ENCODE measurements at regions not wholly inside any gene's neighbourhood (a gene's known extent, or its start where the extent isn't known, plus 50 kb on each side); places are given as distances from the start of the nearest gene placed in this dataset.
"Not testable (repeated sequence)": the region's sequence is repeated elsewhere in the genome, so short reads cannot be mapped to it uniquely, and the experiment has no call there.

DNA sequence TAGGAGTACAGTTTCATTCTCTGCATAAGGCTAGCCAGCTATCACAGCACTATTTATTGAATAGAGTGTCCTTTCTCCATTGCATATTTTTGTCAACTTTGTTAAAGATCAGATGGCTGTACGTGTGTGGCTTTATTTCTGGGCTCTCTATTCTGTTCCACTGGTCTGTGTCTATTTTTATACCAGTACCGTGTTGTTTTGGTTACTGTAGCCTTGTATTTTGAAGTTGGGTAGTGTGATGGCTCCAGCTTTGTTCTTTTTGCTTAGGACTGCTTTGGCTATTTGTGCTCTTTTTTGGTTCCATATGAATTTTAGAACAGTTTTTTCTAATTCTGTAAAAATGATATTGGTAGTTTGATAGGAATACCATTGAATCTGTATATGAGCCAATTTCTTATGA lies 182.1 kb upstream of the DIAPH2 start:
- ATAC-seq: no peak
- intact Hi-C loops (cut with DNase I): no loop called here
- H3K4me1 ChIP-seq: no peaks in the 10 kb centered on the region
- 12 to 40% (median 18%) methylated on average over 2 of the region's 2 CpGs for WGBS, 3 donors
- H3K4me3 ChIP-seq: no peak overlapping the region
- H3K9me3 ChIP-seq: no peaks in the 10 kb centered on the region
- no peaks in the 10 kb centered on the region for H3K36me3 ChIP-seq (ENCODE audit: insufficient read depth in 1 of 2, low read depth in 1 of 2)
- no peak overlapping the region for H3K27ac ChIP-seq
- TF ChIP-seq CTCF (IDR thresholded peaks at IDR 0.05): no peak
- no peaks in the 10 kb centered on the region for H3K27me3 ChIP-seq (ENCODE audit: insufficient read depth in 3 of 3, low read length in 2 of 3)
- DNase-seq: no peak

DNA sequence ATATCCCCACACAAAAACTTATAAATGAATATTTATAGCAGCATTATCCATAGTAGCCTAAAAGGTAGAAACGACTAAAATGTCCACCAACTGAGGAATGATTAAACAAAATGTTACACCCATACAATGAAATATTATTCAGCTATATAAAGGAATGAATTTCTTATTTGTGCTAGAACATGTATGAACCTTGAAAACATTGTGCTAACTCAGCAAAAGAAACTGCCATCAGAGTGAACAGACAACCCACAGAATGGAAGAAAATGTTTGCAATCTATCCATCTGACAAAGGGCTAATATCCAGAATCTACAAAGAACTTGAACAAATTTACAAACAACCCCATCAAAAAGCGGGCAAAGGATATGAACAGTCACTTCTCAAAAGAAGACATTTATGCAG lies 155.3 kb upstream of the DIAPH2 start:
- intact Hi-C loops (cut with DNase I); H3K4me1 ChIP-seq; H3K4me3 ChIP-seq; ATAC-seq; H3K27ac ChIP-seq; H3K9me3 ChIP-seq; DNase-seq; H3K36me3 ChIP-seq (ENCODE audit: insufficient read depth in 1 of 2, low read depth in 1 of 2); H3K27me3 ChIP-seq (ENCODE audit: insufficient read depth in 3 of 3, low read length in 2 of 3): not testable (repeated sequence)
- WGBS, 3 donors: 73 to 94% (median 89%) methylated on average over 2 of the region's 2 CpGs

GRCh38 chrX:96538104-96538725 lies 146.4 kb upstream of the DIAPH2 start:
- Histone ChIP-seq H3K4me3 (no peak overlapping the region), H3K9me3 (no peaks in the 10 kb centered on the region), H3K36me3 (ENCODE audit: insufficient read depth in 1 of 2, low read depth in 1 of 2) (no peaks in the 10 kb centered on the region), H3K27ac (no peak overlapping the region), H3K27me3 (ENCODE audit: insufficient read depth in 3 of 3, low read length in 2 of 3) (no peaks in the 10 kb centered on the region), H3K4me1 (no peaks in the 10 kb centered on the region)
- no peak for TF ChIP-seq CTCF (IDR thresholded peaks at IDR 0.05)
- ATAC-seq (no peak), DNase-seq (no peak)
- WGBS, 3 donors: 64 to 82% (median 77%) methylated on average over 12 of the region's 12 CpGs
- intact Hi-C loops (cut with DNase I): no loop called here

DNA sequence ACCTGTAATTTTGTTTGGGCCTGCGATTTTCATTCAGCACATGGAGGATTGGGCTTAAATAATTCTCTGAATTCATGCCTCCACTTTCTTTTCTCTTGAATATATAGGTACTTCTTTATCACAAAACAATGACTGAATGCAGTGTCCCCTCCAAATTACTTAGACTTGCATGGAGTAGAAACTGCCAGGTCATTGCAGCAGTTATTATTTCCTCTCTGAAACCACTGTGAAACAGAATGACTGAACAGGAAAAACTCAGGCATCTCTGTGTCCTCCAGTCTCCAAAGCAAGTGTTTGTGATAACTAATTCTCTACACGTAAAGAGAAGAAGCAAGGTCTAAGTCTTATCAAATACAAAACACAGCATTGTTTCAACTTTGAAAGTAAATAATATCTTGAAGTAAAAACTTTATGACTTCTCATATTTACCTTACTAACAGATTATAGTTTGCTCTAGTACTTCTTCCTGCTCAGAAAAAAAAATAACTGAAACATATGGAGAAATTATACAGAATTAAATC lies 144.5 kb upstream of the DIAPH2 start:
- DNase-seq (no peak), ATAC-seq (no peak)
- 52 to 76% (median 74%) methylated on average over 2 of the region's 2 CpGs for WGBS, 3 donors
- no peak for TF ChIP-seq CTCF (IDR thresholded peaks at IDR 0.05)
- Histone ChIP-seq H3K9me3 (no peaks in the 10 kb centered on the region), H3K4me3 (no peak overlapping the region), H3K27ac (no peak overlapping the region), H3K4me1 (no peaks in the 10 kb centered on the region), H3K27me3 (ENCODE audit: insufficient read depth in 3 of 3, low read length in 2 of 3) (no peaks in the 10 kb centered on the region), H3K36me3 (ENCODE audit: insufficient read depth in 1 of 2, low read depth in 1 of 2) (no peaks in the 10 kb centered on the region)
- intact Hi-C loops (cut with DNase I): no loop called here

GRCh38 chrX:96546281-96546680 lies 138.4 kb upstream of the DIAPH2 start:
- H3K9me3 ChIP-seq; DNase-seq; H3K4me1 ChIP-seq; H3K27me3 ChIP-seq (ENCODE audit: insufficient read depth in 3 of 3, low read length in 2 of 3); ATAC-seq; H3K4me3 ChIP-seq; intact Hi-C loops (cut with DNase I); H3K36me3 ChIP-seq (ENCODE audit: insufficient read depth in 1 of 2, low read depth in 1 of 2); H3K27ac ChIP-seq: not testable (repeated sequence)
- 51 to 82% (median 81%) methylated on average over 7 of the region's 7 CpGs for WGBS, 3 donors

Data from psoas muscle (tissue), 7 donors.